ENCODE measurements at regions not wholly inside any gene's neighbourhood (a gene's known extent, or its start where the extent isn't known, plus 50 kb on each side); places are given as distances from the start of the nearest gene placed in this dataset.

GRCh38 chr21:35136106-35136505, 87.0 kb upstream of the RUNX1 start:
- DNase-seq, result no peak

GRCh38 chr21:35135481-35135880, 86.4 kb upstream of the RUNX1 start:
- no peak for DNase-seq

- DNase-seq, result no peak
These were observed 85.2 kb upstream of the RUNX1 start for GRCh38 chr21:35134309-35134708.

GRCh38 chr21:35128536-35128935, 79.4 kb upstream of the RUNX1 start:
- no peak for DNase-seq

- no peak for DNase-seq
These were observed 78.7 kb upstream of the RUNX1 start for GRCh38 chr21:35127851-35128250.

- no peak for DNase-seq
These were observed 77.9 kb upstream of the RUNX1 start for GRCh38 chr21:35127026-35127425.

- DNase-seq, result peak; percentile 42
These were observed 71.6 kb upstream of the RUNX1 start for GRCh38 chr21:35120631-35121180.

GRCh38 chr21:35119501-35120047, 70.5 kb upstream of the RUNX1 start:
- DNase-seq, result no peak

GRCh38 chr21:35116777-35117176, 67.7 kb upstream of the RUNX1 start:
- no peak for DNase-seq

- no peak for DNase-seq
These were observed 64.0 kb upstream of the RUNX1 start for GRCh38 chr21:35113064-35113463.

GRCh38 chr21:35111321-35111930, 62.3 kb upstream of the RUNX1 start:
- no peak for DNase-seq

GRCh38 chr21:35108887-35109286, 59.8 kb upstream of the RUNX1 start:
- no peak for DNase-seq

- no peak for DNase-seq
These were observed 58.4 kb upstream of the RUNX1 start for GRCh38 chr21:35107520-35107919.

- DNase-seq, result no peak
These were observed 57.2 kb upstream of the RUNX1 start for GRCh38 chr21:35106246-35106835.

- DNase-seq, result no peak
These were observed 53.6 kb upstream of the RUNX1 start for GRCh38 chr21:35102488-35103371.

GRCh38 chr21:35100349-35100811, 51.3 kb upstream of the RUNX1 start:
- DNase-seq, result no peak

- no peak for DNase-seq
These were observed 50.2 kb upstream of the RUNX1 start for GRCh38 chr21:35099310-35099709.
